H9 (cell line): ENCODE measurements at regions not wholly inside any gene's neighbourhood (a gene's known extent, or its start where the extent isn't known, plus 50 kb on each side); places are given as distances from the start of the nearest gene placed in this dataset.

Experiments used
- DNase-seq: peaks from one replicate; pipeline ENCODE4 v3.0.0-alpha.2; 2017
- H2AFZ ChIP-seq: one replicate; pipeline ENCODE4 v1.6.1; 2013; ENCODE audit warnings: mild to moderate bottlenecking, low read length, control low read depth, moderate library complexity
- H2AK5ac ChIP-seq: 2 replicates; pipeline ENCODE4 v1.6.1; 2013; ENCODE audit warnings: low read length, control low read depth, mixed read lengths; ENCODE audit not compliant: insufficient read length
- H2BK120ac ChIP-seq: one replicate; pipeline ENCODE4 v1.6.1; 2013; ENCODE audit warnings: low read depth, mild to moderate bottlenecking, low read length, control low read depth, inconsistent platforms; ENCODE audit not compliant: poor library complexity, severe bottlenecking
- H2BK12ac ChIP-seq: 2 replicates; pipeline ENCODE4 v1.6.1; 2013; ENCODE audit warnings: low read length, control low read depth, mixed read lengths, low read depth; ENCODE audit not compliant: insufficient read length
- H2BK15ac ChIP-seq: 2 replicates; pipeline ENCODE4 v1.6.1; 2013; ENCODE audit warnings: low read depth, low read length, control low read depth
- H2BK20ac ChIP-seq: one replicate; pipeline ENCODE4 v1.6.1; 2013; ENCODE audit warnings: low read depth, mild to moderate bottlenecking, low read length, control low read depth, inconsistent platforms; ENCODE audit not compliant: poor library complexity, severe bottlenecking
- H2BK5ac ChIP-seq: 2 replicates; pipeline ENCODE4 v1.6.1; 2013; ENCODE audit warnings: low read length, control low read depth, mixed read lengths; ENCODE audit not compliant: insufficient read length
- H3K14ac ChIP-seq: 2 replicates; pipeline ENCODE4 v1.6.1; 2013; ENCODE audit warnings: low read length, control low read depth; ENCODE audit not compliant: insufficient read depth
- H3K18ac ChIP-seq: 2 replicates; pipeline ENCODE4 v1.6.1; 2013; ENCODE audit warnings: low read depth, mild to moderate bottlenecking, mixed read lengths, low read length, control low read depth; ENCODE audit not compliant: insufficient read length
- H3K23ac ChIP-seq: 2 replicates; pipeline ENCODE4 v1.6.1; 2013; ENCODE audit warnings: low read length, control low read depth, mixed read lengths, low read depth; ENCODE audit not compliant: insufficient read length
- H3K23me2 ChIP-seq: 2 replicates; pipeline ENCODE4 v1.6.1; 2013; ENCODE audit warnings: low read depth, mild to moderate bottlenecking, mixed read lengths, low read length, control low read depth; ENCODE audit not compliant: insufficient read length, poor library complexity, severe bottlenecking
- H3K27ac ChIP-seq: 2 replicates; pipeline ENCODE4 v1.5.1; 2013; ENCODE audit warnings: low read length, control low read depth, mixed read lengths, low read depth; ENCODE audit not compliant: insufficient read length
- H3K27me3 ChIP-seq: 2 replicates; pipeline ENCODE4 v1.6.1; 2013; ENCODE audit warnings: low read length, control low read depth, inconsistent platforms; ENCODE audit not compliant: insufficient read depth
- H3K4ac ChIP-seq: 2 replicates; pipeline ENCODE4 v1.6.1; 2013; ENCODE audit warnings: low read depth, mild to moderate bottlenecking, control low read depth, inconsistent platforms, low read length, moderate library complexity
- H3K4me1 ChIP-seq: 2 replicates; pipeline ENCODE4 v1.6.1; 2013; ENCODE audit warnings: low read length, control low read depth, inconsistent platforms; ENCODE audit not compliant: insufficient read depth
- H3K4me2 ChIP-seq: 2 replicates; pipeline ENCODE4 v1.6.1; 2013; ENCODE audit warnings: low read length, control low read depth, mixed read lengths; ENCODE audit not compliant: insufficient read length, insufficient read depth
- H3K56ac ChIP-seq: 2 replicates; pipeline ENCODE4 v1.6.1; 2013; ENCODE audit warnings: low read depth, mild to moderate bottlenecking, mixed read lengths, low read length, control low read depth; ENCODE audit not compliant: insufficient read length
- H3K79me1 ChIP-seq: 2 replicates; pipeline ENCODE4 v1.6.1; 2013; ENCODE audit warnings: low read depth, mild to moderate bottlenecking, moderate library complexity, low read length, control low read depth, inconsistent platforms; ENCODE audit not compliant: insufficient read depth, poor library complexity, severe bottlenecking
- H3K79me2 ChIP-seq: 2 replicates; pipeline ENCODE4 v1.6.1; 2013; ENCODE audit warnings: low read length, control low read depth, inconsistent platforms; ENCODE audit not compliant: insufficient read depth
- H3K9ac ChIP-seq: 2 replicates; pipeline ENCODE4 v1.6.1; 2013; ENCODE audit warnings: low read length, control low read depth, mixed read lengths; ENCODE audit not compliant: insufficient read length; ENCODE audit errors: extremely low read depth
- H3K9me3 ChIP-seq: one replicate; pipeline ENCODE4 v1.6.1; 2013; ENCODE audit warnings: low read depth, low read length, inconsistent platforms; ENCODE audit not compliant: control insufficient read depth
- H3T11ph ChIP-seq: one replicate; pipeline ENCODE4 v1.6.1; 2013; ENCODE audit warnings: mild to moderate bottlenecking, low read length, control low read depth, inconsistent platforms
- H4K20me1 ChIP-seq: one replicate; pipeline ENCODE4 v1.6.1; 2013; ENCODE audit not compliant: control insufficient read depth, insufficient read length, insufficient read depth
- H4K5ac ChIP-seq: 2 replicates; pipeline ENCODE4 v1.6.1; 2013; ENCODE audit warnings: low read depth, mild to moderate bottlenecking, mixed read lengths, low read length, control low read depth; ENCODE audit not compliant: insufficient read length
- H4K8ac ChIP-seq: replicated peaks from 2 replicates; pipeline ENCODE4 v1.6.1; 2013; ENCODE audit warnings: low read length, control low read depth, mixed read lengths, low read depth; ENCODE audit not compliant: insufficient read length
- H4K91ac ChIP-seq: 2 replicates; pipeline ENCODE4 v1.6.1; 2013; ENCODE audit warnings: low read depth, mild to moderate bottlenecking, moderate library complexity, mixed read lengths, low read length, control low read depth; ENCODE audit not compliant: insufficient read length
- H3K27ac Mint-ChIP-seq, 3 experiments: 2 replicates in 2 of 3; 3 replicates in 1 of 3; pipeline ENCODE4 v1.8.0; 2020 to 2021; ENCODE audit warnings: mixed read lengths in 3 of 3, mild to moderate bottlenecking in 1 of 3, moderate library complexity in 1 of 3
- H3K27me3 Mint-ChIP-seq: 2 replicates; pipeline ENCODE4 v1.8.0; 2021; ENCODE audit warnings: low read depth, mild to moderate bottlenecking, moderate library complexity, mixed read lengths
- H3K36me3 Mint-ChIP-seq, 3 experiments: 2 replicates in 2 of 3; 3 replicates in 1 of 3; pipeline ENCODE4 v1.8.0; 2020 to 2021; ENCODE audit warnings: low read depth in 3 of 3, mixed read lengths in 3 of 3; ENCODE audit not compliant: insufficient read depth in 1 of 3
- H3K4me1 Mint-ChIP-seq, 2 experiments: 2 replicates each; pipeline ENCODE4 v1.8.0; 2020; ENCODE audit warnings: mixed read lengths in 2 of 2
- H3K4me3 Mint-ChIP-seq, 2 experiments: 2 replicates in 1 of 2; 3 replicates in 1 of 2; pipeline ENCODE4 v1.8.0; 2020 to 2021; ENCODE audit warnings: mild to moderate bottlenecking in 2 of 2, mixed read lengths in 2 of 2, moderate library complexity in 1 of 2
- H3K9me3 Mint-ChIP-seq, 2 experiments: 2 replicates in 1 of 2; 3 replicates in 1 of 2; pipeline ENCODE4 v1.8.0; 2020; ENCODE audit warnings: mild to moderate bottlenecking in 2 of 2, mixed read lengths in 2 of 2, moderate library complexity in 1 of 2
- WGBS: extraction: QIAGEN DNeasy Blood & Tissue Kit; methylation state at CpG from one replicate; pipeline ENCODE4 v1.1.7; 2013; ENCODE audit warnings: missing lambda C conversion rate, low lambda C conversion rate, mixed read lengths; ENCODE audit not compliant: insufficient read length; ENCODE audit errors: extremely low coverage; 5-methylcytosine and 5-hydroxymethylcytosine counted together
- TF ChIP-seq, protein P1 (sequence below): fragments of 200-600 bp; sonication (generic); conservative IDR thresholded peaks from 3 replicates; pipeline ENCODE4 v1.8.0; 2021; ENCODE audit warnings: antibody characterized with exemption, mild to moderate bottlenecking

DNA sequence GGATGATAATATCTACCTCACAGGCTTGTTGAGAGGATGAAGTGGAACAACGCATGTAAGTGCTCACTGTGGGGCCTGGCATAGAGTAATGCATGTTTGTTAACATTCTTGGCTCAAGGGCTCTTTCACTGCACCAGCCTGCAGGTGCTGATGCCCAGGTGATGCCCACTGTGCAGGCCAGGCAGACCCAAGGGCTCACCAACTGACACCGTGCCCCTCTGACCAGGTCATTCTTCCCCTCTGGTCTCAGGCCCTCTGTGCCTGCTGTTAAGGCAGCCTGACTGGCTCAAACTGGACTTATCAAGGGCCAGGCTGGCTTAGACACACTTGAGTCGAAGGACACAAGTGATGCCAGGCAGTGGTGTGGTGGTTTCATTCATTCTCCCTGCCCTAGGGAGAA, 90.5 kb downstream of the PJA1 start:
- Histone ChIP-seq H2BK12ac (no peak overlapping the region), H3K18ac (no peak overlapping the region), H4K91ac (no peak overlapping the region), H4K20me1 (no peaks in the 10 kb centered on the region), H3K9me3 (no peaks in the 10 kb centered on the region), H3K14ac (no peak overlapping the region), H3K23ac (no peak overlapping the region), H3K27me3 (no peaks in the 10 kb centered on the region), H3K27ac (no peak overlapping the region), H3K4me1 (no peaks in the 10 kb centered on the region), H2AFZ (no peak overlapping the region), H4K8ac (no peak overlapping the region), H3K56ac (no peak overlapping the region), H2BK120ac (no peak overlapping the region), H3K79me2 (no peaks in the 10 kb centered on the region), H3K4ac (no peak overlapping the region), H4K5ac (no peak overlapping the region), H3T11ph (no peak overlapping the region), H2BK15ac (no peak overlapping the region), H2BK20ac (no peak overlapping the region), H3K23me2 (no peaks in the 10 kb centered on the region), H2BK5ac (no peak overlapping the region), H2AK5ac (no peak overlapping the region), H3K9ac (no peak overlapping the region), H3K4me2 (no peak overlapping the region), H3K79me1 (no peaks in the 10 kb centered on the region)
- peaks cover 0 to 1% (median 0%) of the 10 kb centered on the region in 3 experiments; a peak in 1 of 7 replicates for H3K36me3 Mint-ChIP-seq
- no peak overlapping the region for H3K4me3 Mint-ChIP-seq
- peaks cover 12 to 14% of the 10 kb centered on the region in 2 experiments for H3K4me1 Mint-ChIP-seq
- H3K27ac Mint-ChIP-seq: no peak overlapping the region
- H3K9me3 Mint-ChIP-seq: peaks cover 58 to 68% of the 10 kb centered on the region in 2 experiments
- H3K27me3 Mint-ChIP-seq: peaks cover 25% of the 10 kb centered on the region
- no peak for DNase-seq
- TF ChIP-seq, protein P1, sequence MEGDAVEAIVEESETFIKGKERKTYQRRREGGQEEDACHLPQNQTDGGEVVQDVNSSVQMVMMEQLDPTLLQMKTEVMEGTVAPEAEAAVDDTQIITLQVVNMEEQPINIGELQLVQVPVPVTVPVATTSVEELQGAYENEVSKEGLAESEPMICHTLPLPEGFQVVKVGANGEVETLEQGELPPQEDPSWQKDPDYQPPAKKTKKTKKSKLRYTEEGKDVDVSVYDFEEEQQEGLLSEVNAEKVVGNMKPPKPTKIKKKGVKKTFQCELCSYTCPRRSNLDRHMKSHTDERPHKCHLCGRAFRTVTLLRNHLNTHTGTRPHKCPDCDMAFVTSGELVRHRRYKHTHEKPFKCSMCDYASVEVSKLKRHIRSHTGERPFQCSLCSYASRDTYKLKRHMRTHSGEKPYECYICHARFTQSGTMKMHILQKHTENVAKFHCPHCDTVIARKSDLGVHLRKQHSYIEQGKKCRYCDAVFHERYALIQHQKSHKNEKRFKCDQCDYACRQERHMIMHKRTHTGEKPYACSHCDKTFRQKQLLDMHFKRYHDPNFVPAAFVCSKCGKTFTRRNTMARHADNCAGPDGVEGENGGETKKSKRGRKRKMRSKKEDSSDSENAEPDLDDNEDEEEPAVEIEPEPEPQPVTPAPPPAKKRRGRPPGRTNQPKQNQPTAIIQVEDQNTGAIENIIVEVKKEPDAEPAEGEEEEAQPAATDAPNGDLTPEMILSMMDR: no peak
- WGBS: no CpG with 5 or more reads among the region's 3 CpGs
